K562 (cell line): ENCODE measurements at regions not wholly inside any gene's neighbourhood (a gene's known extent, or its start where the extent isn't known, plus 50 kb on each side); places are given as distances from the start of the nearest gene placed in this dataset.

ENCODE experiments used
- ATAC-seq: fragments of 200-7000 bp; cut with Tn5 transposase; 3 replicates; pipeline ENCODE4 v1.9.1; 2020; ENCODE audit warnings: moderate library complexity
- BruUV-seq: library from RNA; stranded (reverse); fragments of 400-500 nt; replicated peaks from 2 replicates; lab custom pipeline; 2021; lab: Mats Ljungman, UMichigan
- CTCF ChIA-PET: fragments of 300-600 bp; formaldehyde crosslinking; extraction: SDS; loops from one replicate; lab custom pipeline; 2021; ENCODE audit warnings: low intra/inter-chr PET ratio; lab: Yijun Ruan, JAX
- POLR2A ChIA-PET: fragments of 300-600, 350-650 bp; sonication (Branson Sonifier 250); formaldehyde crosslinking; extraction: SDS; loops from one replicate; lab custom pipeline; 2021; ENCODE audit warnings: antibody characterized with exemption, inconsistent platforms; lab: Yijun Ruan, JAX
- DNase-seq, 4 experiments: peaks; one replicate each; pipeline versions ENCODE4 v3.0.0 to v3.0.0-alpha.2; 2011 to 2018; ENCODE audit warnings: low spot score in 3 of 4, mixed read lengths in 3 of 4; ENCODE audit errors: extremely low read depth in 1 of 4
- FAIRE-seq: peaks from 2 replicates; lab custom pipeline; 2011; peaks lifted over from hg19 to GRCh38; lab: Jason Lieb, UNC
- H2AFZ ChIP-seq: 2 replicates; pipeline ENCODE4 v1.6.0; 2011; ENCODE audit warnings: low read depth, low read length, control low read depth, inconsistent platforms
- H3K27ac ChIP-seq: fragments of 200-600 bp; 3 replicates; pipeline ENCODE4 v1.8.0; 2011; ENCODE audit warnings: low read depth, mild to moderate bottlenecking, control low read depth, inconsistent platforms, low read length, moderate library complexity, mixed read lengths; ENCODE audit errors: extremely low read depth
- H3K27me3 ChIP-seq, 2 experiments: fragments of 300-600 bp in 1 of 2; 2 replicates in 1 of 2; 3 replicates in 1 of 2; pipeline versions ENCODE4 v1.6.0 to v1.8.0; 2011; ENCODE audit warnings: inconsistent platforms in 2 of 2, low read length in 2 of 2, mild to moderate bottlenecking in 1 of 2, mixed read lengths in 1 of 2, moderate library complexity in 1 of 2; ENCODE audit not compliant: control insufficient read depth in 2 of 2, insufficient read depth in 2 of 2
- H3K36me3 ChIP-seq: fragments of 300-600 bp; 3 replicates; pipeline ENCODE4 v1.8.0; 2011; ENCODE audit warnings: mild to moderate bottlenecking, low read length, inconsistent platforms; ENCODE audit not compliant: control insufficient read depth, insufficient read depth
- H3K4me1 ChIP-seq, 2 experiments: fragments of 200-600 bp in 1 of 2; replicated peaks in 1 of 2; 2 replicates in 1 of 2; 3 replicates in 1 of 2; pipeline versions ENCODE4 v1.5.1 to v1.8.0; 2011; ENCODE audit warnings: inconsistent platforms in 2 of 2, low read length in 2 of 2, mild to moderate bottlenecking in 1 of 2, mixed read lengths in 1 of 2, moderate library complexity in 1 of 2; ENCODE audit not compliant: control insufficient read depth in 2 of 2, insufficient read depth in 2 of 2
- H3K4me2 ChIP-seq: 2 replicates; pipeline ENCODE4 v1.6.1; 2011; ENCODE audit warnings: low read length, control low read depth, inconsistent platforms, mixed read lengths; ENCODE audit not compliant: insufficient read depth
- H3K4me3 ChIP-seq: fragments of 200-600 bp; sonication (generic), shearing (Covaris generic); 2 replicates; pipeline ENCODE4 v1.5.1; 2016; ENCODE audit warnings: control low read depth, inconsistent platforms
- H3K79me2 ChIP-seq: fragments of 200-600 bp; 3 replicates; pipeline ENCODE4 v1.8.0; 2011; ENCODE audit warnings: low read length, inconsistent platforms; ENCODE audit not compliant: control insufficient read depth, insufficient read depth
- H3K9ac ChIP-seq, 2 experiments: 2 replicates each; pipeline versions ENCODE4 v1.6.0 to v1.6.1; 2011; ENCODE audit warnings: low read depth in 2 of 2, low read length in 2 of 2, control low read depth in 1 of 2, inconsistent platforms in 1 of 2, mild to moderate bottlenecking in 1 of 2, mixed read lengths in 1 of 2; ENCODE audit not compliant: insufficient read depth in 1 of 2
- H3K9me1 ChIP-seq: one replicate; pipeline ENCODE4 v1.6.0; 2011; ENCODE audit warnings: inconsistent platforms, mild to moderate bottlenecking, low read length, moderate library complexity; ENCODE audit not compliant: control insufficient read depth, insufficient read depth
- H3K9me3 ChIP-seq: replicated peaks from 2 replicates; pipeline ENCODE4 v1.5.1; 2011; ENCODE audit warnings: low read depth, low read length, inconsistent platforms; ENCODE audit not compliant: control insufficient read depth, insufficient read depth
- H4K20me1 ChIP-seq: replicated peaks from 2 replicates; pipeline ENCODE4 v1.6.1; 2011; ENCODE audit warnings: low read length, inconsistent platforms, mixed read lengths; ENCODE audit not compliant: control insufficient read depth, insufficient read depth
- CCAR2 ChIP-seq: fragments of 200-400 bp; formaldehyde crosslinking; IDR thresholded peaks from 2 replicates; pipeline ENCODE4 v1.6.1; 2017; ENCODE audit warnings: mild to moderate bottlenecking, low read depth, low read length
- GTF2F1 ChIP-seq: IDR thresholded peaks from 2 replicates; pipeline ENCODE4 v1.6.1; 2011; ENCODE audit warnings: low read depth, low read length, improper control_type of control experiment
- GTF3C2 ChIP-seq: IDR thresholded peaks from 3 replicates; pipeline ENCODE4 v1.6.1; 2011; ENCODE audit warnings: borderline replicate concordance, mild to moderate bottlenecking, moderate library complexity; ENCODE audit not compliant: insufficient read length; ENCODE audit errors: extremely low read depth
- HMGN3 ChIP-seq: IDR thresholded peaks from 2 replicates; pipeline ENCODE4 v1.6.1; 2011; ENCODE audit warnings: borderline replicate concordance, low read depth, mild to moderate bottlenecking, mixed read lengths, low read length; ENCODE audit not compliant: insufficient read length; ENCODE audit errors: extremely low read depth
- HNRNPK ChIP-seq: fragments of 200-400 bp; formaldehyde crosslinking; IDR thresholded peaks from one replicate; pipeline ENCODE4 v1.6.1; 2018; ENCODE audit warnings: mild to moderate bottlenecking, low read depth, low read length; ENCODE audit not compliant: poor library complexity, severe bottlenecking
- HNRNPLL ChIP-seq: fragments of 200-400 bp; formaldehyde crosslinking; IDR thresholded peaks from 2 replicates; pipeline ENCODE4 v1.6.1; 2017; ENCODE audit warnings: low read length, low read depth, mild to moderate bottlenecking; ENCODE audit not compliant: poor library complexity, severe bottlenecking
- ID3 ChIP-seq, 2 experiments: fragments of 250-450 bp in 1 of 2; fragments of 450-650 bp in 1 of 2; sonication (Bioruptor Pico) in 1 of 2; IDR thresholded peaks; 2 replicates each; pipeline versions ENCODE4 v1.6.1 to v1.8.0; 2016 to 2021; ENCODE audit warnings: mild to moderate bottlenecking in 2 of 2, moderate library complexity in 2 of 2, missing compliant biosample characterization in 1 of 2, missing genetic modification characterization in 1 of 2
- L3MBTL2 ChIP-seq: fragments of 450-650 bp; IDR thresholded peaks from 2 replicates; pipeline ENCODE4 v1.6.1; 2016; ENCODE audit warnings: mild to moderate bottlenecking, moderate library complexity
- MTA2 ChIP-seq: fragments of 450-650 bp; IDR thresholded peaks from 2 replicates; pipeline ENCODE4 v1.6.1; 2016; ENCODE audit warnings: low read depth
- MTA3 ChIP-seq: fragments of 450-650 bp; formaldehyde crosslinking; IDR thresholded peaks from 2 replicates; pipeline ENCODE4 v1.6.1; 2017; ENCODE audit warnings: mild to moderate bottlenecking, borderline replicate concordance
- SAP30 ChIP-seq: fragments of 200-600 bp; sonication (generic); IDR thresholded peaks from 2 replicates; pipeline ENCODE4 v1.6.1; 2012; ENCODE audit warnings: borderline replicate concordance, low read depth, mild to moderate bottlenecking, moderate library complexity, low read length, control low read depth, inconsistent platforms; ENCODE audit not compliant: insufficient read depth, poor library complexity, severe bottlenecking
- SMAD2 ChIP-seq: fragments of 150-350 bp; IDR thresholded peaks from 2 replicates; pipeline ENCODE4 v1.6.1; 2014; ENCODE audit warnings: low read depth, mild to moderate bottlenecking, low read length
- SMARCA5 ChIP-seq: fragments of 450-650 bp; IDR thresholded peaks from 2 replicates; pipeline ENCODE4 v1.6.1; 2016
- TAF1 ChIP-seq: IDR thresholded peaks from 2 replicates; pipeline ENCODE4 v1.6.1; 2011; ENCODE audit warnings: mild to moderate bottlenecking, low read length, moderate library complexity; ENCODE audit not compliant: insufficient read depth, control insufficient read depth, severe bottlenecking; ENCODE audit errors: extremely low read depth
- TEAD4 ChIP-seq, 2 experiments: sonication (generic) in 1 of 2; formaldehyde crosslinking in 1 of 2; IDR thresholded peaks; 2 replicates each; pipeline versions ENCODE4 v1.6.1 to v1.8.0; 2012 to 2022; ENCODE audit warnings: borderline replicate concordance in 1 of 2, inconsistent platforms in 1 of 2, low read length in 1 of 2, mild to moderate bottlenecking in 1 of 2, missing genetic modification reagents in 1 of 2
- ZFP91 ChIP-seq: sonication (generic); formaldehyde crosslinking; IDR thresholded peaks from 2 replicates; pipeline ENCODE4 v1.8.0; 2022; ENCODE audit warnings: mild to moderate bottlenecking, missing genetic modification reagents
- ZNF274 ChIP-seq: IDR thresholded peaks from 2 replicates; pipeline ENCODE4 v1.6.1; 2011; ENCODE audit warnings: low read depth, mild to moderate bottlenecking, low read length, moderate library complexity, borderline replicate concordance
- ZNF764 ChIP-seq: fragments of 250-450 bp; sonication (Bioruptor Pico); IDR thresholded peaks from 2 replicates; pipeline ENCODE4 v1.4.0; 2020; ENCODE audit warnings: low read depth, mild to moderate bottlenecking, moderate library complexity
- WGBS: fragments of 100-300 bp; shearing (Covaris generic); methylation state at CpG from one replicate; pipeline ENCODE4 v1.1.6; 2016; ENCODE audit warnings: low coverage, mixed read lengths; ENCODE audit not compliant: insufficient coverage; ENCODE audit errors: missing lambda C conversion rate; 5-methylcytosine and 5-hydroxymethylcytosine counted together
- in situ Hi-C: fragments of 300-500 bp; cut with MboI; formaldehyde crosslinking; loops from 4 replicates; pipeline ENCODE4 v1.15.0; 2018; ENCODE audit warnings: inconsistent platforms, mixed read lengths
- intact Hi-C: fragments of 100-400 bp; cut with micrococcal nuclease; formaldehyde crosslinking; loops from 2 replicates; pipeline ENCODE4 v1.14.2; 2022

GRCh38 chr12:13668880-13669279, 312.5 kb downstream of the GRIN2B start:
- no TSS peak for BruUV-seq
- CTCF ChIA-PET, result no interaction called here

More at GRCh38 chr12:13668880-13669279, 312.5 kb downstream of the GRIN2B start:
- Histone ChIP-seq H3K79me2 (no peaks in the 10 kb centered on the region), H3K27ac (no peak overlapping the region), H3K9me3 (no peaks in the 10 kb centered on the region), H4K20me1 (no peaks in the 10 kb centered on the region)
- POLR2A ChIA-PET, result interaction anchor here (0.7 kb wide), 1 partner anchor 276 kb away, joined by 3 read pairs; no protein-coding TSS in a partner anchor
- no peak for TF ChIP-seq ZNF764
- TF ChIP-seq ZNF274, result no peak
- no peak for TF ChIP-seq ID3 (CRISPR knock-in tag; IDR thresholded peaks at IDR 0.05)
- no peak for TF ChIP-seq ID3 (tag; IDR thresholded peaks at IDR 0.05)
- TF ChIP-seq TEAD4 (IDR thresholded peaks at IDR 0.05; ENCODE audit: low read length), result no peak
- no peak for TF ChIP-seq TEAD4 (CRISPR knock-in tag; IDR thresholded peaks at IDR 0.05; ENCODE audit: borderline replicate concordance)
- no peak for TF ChIP-seq MTA2
- no peak for TF ChIP-seq L3MBTL2
- TF ChIP-seq HNRNPLL, result no peak
- no peak for TF ChIP-seq GTF3C2
- TF ChIP-seq GTF2F1, result no peak
- no peak for TF ChIP-seq TAF1
- TF ChIP-seq SMAD2, result no peak
- no peak for TF ChIP-seq HMGN3
- TF ChIP-seq MTA3, result no peak
- TF ChIP-seq CCAR2, result no peak
- TF ChIP-seq SMARCA5, result no peak
- TF ChIP-seq HNRNPK, result no peak
- no peak for TF ChIP-seq SAP30
- no peak for TF ChIP-seq ZFP91 (CRISPR knock-in tag)
- TF ChIP-seq, all 486 proteins: peak for 0
- Histone ChIP-seq H3K36me3 (no peaks in the 10 kb centered on the region), H3K4me1 (no peaks in the 10 kb centered on the region), H3K9ac (no peak overlapping the region), H3K4me3 (no peak overlapping the region), H3K4me2 (no peak overlapping the region), H3K27me3 (no peaks in the 10 kb centered on the region), H2AFZ (no peak overlapping the region), H3K9me1 (no peaks in the 10 kb centered on the region)
- intact Hi-C loops, result no loop called here
- in situ Hi-C loops, result no loop called here
- FAIRE-seq, result no peak
- no peak for DNase-seq
- WGBS, result no CpG with 5 or more reads among the region's 3 CpGs
- no peak for ATAC-seq
